Aorta (tissue), 5 donors: ENCODE measurements at regions not wholly inside any gene's neighbourhood (a gene's known extent, or its start where the extent isn't known, plus 50 kb on each side); places are given as distances from the start of the nearest gene placed in this dataset.

Experiments used
- ATAC-seq: fragments of 200-7000 bp; cut with Tn5 transposase; one replicate; pipeline ENCODE4 v1.9.1; 2022; ENCODE audit warnings: moderate library complexity; ENCODE audit not compliant: low FRiP score
- DNase-seq, 2 donors: peaks; one replicate each; pipeline ENCODE4 v3.0.0-alpha.2; 2020
- H3K27ac ChIP-seq, 2 donors: one replicate each; pipeline ENCODE4 v1.5.1; 2013; ENCODE audit warnings: low read length in 2 of 2, mild to moderate bottlenecking in 2 of 2, moderate library complexity in 2 of 2, control low read depth in 1 of 2, inconsistent platforms in 1 of 2, low read depth in 1 of 2
- H3K27me3 ChIP-seq, 2 donors: one replicate each; pipeline ENCODE4 v1.6.1; 2013; ENCODE audit warnings: control low read depth in 1 of 2, low read length in 1 of 2, mild to moderate bottlenecking in 1 of 2, moderate library complexity in 1 of 2; ENCODE audit not compliant: insufficient read depth in 2 of 2, control insufficient read depth in 1 of 2
- H3K36me3 ChIP-seq, 2 donors: one replicate each; pipeline ENCODE4 v1.6.1; 2013; ENCODE audit warnings: control low read depth in 1 of 2, low read length in 1 of 2, mild to moderate bottlenecking in 1 of 2; ENCODE audit not compliant: insufficient read depth in 2 of 2, control insufficient read depth in 1 of 2
- H3K4me1 ChIP-seq, 2 donors: one replicate each; pipeline ENCODE4 v1.6.1; 2013; ENCODE audit warnings: low read length in 2 of 2, control low read depth in 1 of 2, mild to moderate bottlenecking in 1 of 2, moderate library complexity in 1 of 2; ENCODE audit not compliant: insufficient read depth in 2 of 2, control insufficient read depth in 1 of 2
- H3K4me3 ChIP-seq, 2 donors: one replicate each; pipeline ENCODE4 v1.5.1; 2013; ENCODE audit warnings: low read length in 2 of 2, control low read depth in 1 of 2, mild to moderate bottlenecking in 1 of 2
- H3K9me3 ChIP-seq: one replicate; pipeline ENCODE4 v1.6.1; 2013; ENCODE audit warnings: mild to moderate bottlenecking, low read length; ENCODE audit not compliant: control insufficient read depth
- WGBS, 2 donors: extraction: QIAGEN DNeasy Blood & Tissue Kit; methylation state at CpG; one replicate each; pipeline ENCODE4 v1.1.7; 2013; 5-methylcytosine and 5-hydroxymethylcytosine counted together
- intact Hi-C, 2 donors: fragments of 100-400 bp; cut with DNase I; formaldehyde crosslinking; loops; one replicate each; pipeline versions ENCODE4 v1.14.2 to v1.15.0; 2022
- donor health status: healthy with polysubstance abuse.
- donor health status: Bipolar disorder and iron deficiency.
- donor health status: DM: no; HTN: no; CAD: no.
- donor health status: DM: no; HTN: no; CAD: no.
- donor health status: DM: yes; HTN: yes; CAD: no.

- Histone ChIP-seq H3K27ac (no peak overlapping the region), H3K4me1 (peaks cover 0 to 3% of the 10 kb centered on the region in 2 donors), H3K4me3 (no peak overlapping the region), H3K36me3 (no peaks in the 10 kb centered on the region), H3K9me3 (no peaks in the 10 kb centered on the region), H3K27me3 (no peaks in the 10 kb centered on the region)
- 96 to 99% methylated on average over 1 of the region's 1 CpG for WGBS, 2 donors
- ATAC-seq (no peak), DNase-seq (no peak)
- intact Hi-C loops: no loop called here
Observed at GRCh38 chr12:23174917-23175316, 549.9 kb downstream of the ETNK1 start.

- ATAC-seq: no peak
- Histone ChIP-seq H3K27ac (no peak overlapping the region), H3K36me3 (no peaks in the 10 kb centered on the region), H3K27me3 (no peaks in the 10 kb centered on the region), H3K9me3 (no peaks in the 10 kb centered on the region), H3K4me3 (no peak overlapping the region), H3K4me1 (no peaks in the 10 kb centered on the region)
- DNase-seq: no peak
- intact Hi-C loops: no loop called here
- 80 to 82% methylated on average over 3 of the region's 3 CpGs for WGBS, 2 donors
Observed at GRCh38 chr12:23185346-23185745, 560.4 kb downstream of the ETNK1 start.

GRCh38 chr12:23186950-23187349 is 562.0 kb downstream of the ETNK1 start:
- no peak for ATAC-seq
- H3K27me3 ChIP-seq: no peaks in the 10 kb centered on the region

DNA sequence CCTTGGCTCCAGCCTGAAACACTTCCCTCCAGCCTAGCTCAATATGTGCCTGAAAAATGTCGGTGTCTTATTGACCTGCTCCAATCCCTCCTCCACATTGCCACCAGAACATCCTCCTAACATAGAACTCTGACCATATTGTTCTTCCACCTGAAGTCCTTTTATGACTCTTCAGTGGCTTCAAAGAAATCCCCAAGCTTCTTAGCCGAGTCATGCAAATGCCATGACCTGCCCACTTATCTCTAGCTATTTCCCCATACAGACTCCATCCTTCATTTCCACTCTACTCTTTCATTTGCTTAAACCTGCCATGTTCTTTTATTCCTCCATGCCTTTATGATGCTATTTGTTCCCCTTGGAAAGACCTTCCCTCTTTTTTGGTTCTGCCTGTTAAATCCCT is 568.6 kb downstream of the ETNK1 start:
- ATAC-seq (no peak), DNase-seq (no peak)
- WGBS, 2 donors: 96 to 100% methylated on average over 2 of the region's 2 CpGs
- no peaks in the 10 kb centered on the region for H3K9me3 ChIP-seq
- no peaks in the 10 kb centered on the region for H3K36me3 ChIP-seq
- H3K4me1 ChIP-seq: peaks cover 2 to 3% of the 10 kb centered on the region in 2 donors
- intact Hi-C loops: loop anchor here in 1 of 2 donors (10.0 kb wide), 3 partner anchors 109 to 479 kb away; no protein-coding TSS in a partner anchor
- H3K27ac ChIP-seq: no peak overlapping the region
- H3K27me3 ChIP-seq: no peaks in the 10 kb centered on the region
- H3K4me3 ChIP-seq: no peak overlapping the region

More at GRCh38 chr12:23186950-23187349, 562.0 kb downstream of the ETNK1 start:
- no peak overlapping the region for H3K4me3 ChIP-seq
- no peaks in the 10 kb centered on the region for H3K4me1 ChIP-seq
- H3K9me3 ChIP-seq: no peaks in the 10 kb centered on the region
- DNase-seq: no peak
- no peak overlapping the region for H3K27ac ChIP-seq
- no peaks in the 10 kb centered on the region for H3K36me3 ChIP-seq
- intact Hi-C loops: no loop called here

DNA sequence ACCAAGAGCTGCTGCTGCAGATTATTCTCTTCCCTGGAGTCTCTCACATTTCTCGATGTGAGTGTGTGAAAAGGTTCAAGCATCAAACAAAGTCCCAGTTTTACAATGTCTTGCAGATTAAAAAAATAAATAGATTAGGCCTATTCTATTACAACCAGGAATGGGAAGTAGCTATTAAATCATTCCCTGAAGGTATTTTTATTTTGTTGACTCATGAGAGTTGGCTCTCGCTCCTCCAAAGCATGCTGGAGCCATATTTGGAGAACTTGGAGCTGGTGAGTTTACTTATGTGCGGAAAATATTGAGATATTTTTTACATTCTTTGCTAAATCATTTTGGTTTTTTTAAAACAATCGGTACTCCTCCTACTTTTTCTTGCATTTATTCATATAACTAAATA is 572.3 kb downstream of the ETNK1 start:
- WGBS, 2 donors: 2 to 6% methylated on average over 4 of the region's 4 CpGs
- intact Hi-C loops: loop anchor here in 1 of 2 donors (5.0 to 10.0 kb wide), 4 partner anchors 112 to 482 kb away; no protein-coding TSS in a partner anchor

GRCh38 chr12:23202728-23203127 is 577.8 kb downstream of the ETNK1 start:
- Histone ChIP-seq H3K27ac (no peak overlapping the region), H3K4me1 (peaks cover 0 to 3% of the 10 kb centered on the region in 2 donors), H3K9me3 (no peaks in the 10 kb centered on the region), H3K27me3 (no peaks in the 10 kb centered on the region), H3K4me3 (no peak overlapping the region), H3K36me3 (no peaks in the 10 kb centered on the region)
- DNase-seq (no peak), ATAC-seq (no peak)
- intact Hi-C loops: loop anchor here (5.0 to 10.0 kb wide), 3 partner anchors 155 to 822 kb away; partner anchors contain the start of gene SOX5 (in 1 of the 2)
- WGBS, 2 donors: 82 to 91% methylated on average over 4 of the region's 4 CpGs

More for the DNA sequence above, 572.3 kb downstream of the ETNK1 start:
- peak; percentile 84 for ATAC-seq
- peak overlapping the region in 1 of 2 donors; percentile 67 for H3K27ac ChIP-seq
- no peaks in the 10 kb centered on the region for H3K36me3 ChIP-seq
- H3K4me1 ChIP-seq: peaks cover 2 to 3% of the 10 kb centered on the region in 2 donors
- H3K9me3 ChIP-seq: no peaks in the 10 kb centered on the region
- peak overlapping the region in 1 of 2 donors; percentile 10 for H3K4me3 ChIP-seq
- DNase-seq: no peak
- no peaks in the 10 kb centered on the region for H3K27me3 ChIP-seq

GRCh38 chr12:23204933-23205778 is 580.2 kb downstream of the ETNK1 start:
- WGBS, 2 donors: 27 to 29% methylated on average over 3 of the region's 3 CpGs
- peaks cover 2% of the 10 kb centered on the region for H3K9me3 ChIP-seq
- H3K4me1 ChIP-seq: no peaks in the 10 kb centered on the region
- no peaks in the 10 kb centered on the region for H3K27me3 ChIP-seq
- no peak for DNase-seq
- intact Hi-C loops: loop anchor here (5.0 to 10.0 kb wide), 4 partner anchors 147 to 820 kb away; partner anchors contain the start of gene SOX5 (in 1 of the 2)
- peak; percentile 81 for ATAC-seq
- H3K36me3 ChIP-seq: no peaks in the 10 kb centered on the region
- no peak overlapping the region for H3K4me3 ChIP-seq
- H3K27ac ChIP-seq: no peak overlapping the region

GRCh38 chr12:23209793-23210192 is 584.8 kb downstream of the ETNK1 start:
- peaks cover 5% of the 10 kb centered on the region for H3K9me3 ChIP-seq
- H3K36me3 ChIP-seq: peaks cover 0 to 2% of the 10 kb centered on the region in 2 donors
- no peaks in the 10 kb centered on the region for H3K27me3 ChIP-seq
- DNase-seq: no peak
- ATAC-seq: no peak
- H3K4me1 ChIP-seq: peaks cover 3 to 4% of the 10 kb centered on the region in 2 donors
- WGBS, 2 donors: 97 to 99% methylated on average over 2 of the region's 2 CpGs
- no peak overlapping the region for H3K27ac ChIP-seq
- no peak overlapping the region for H3K4me3 ChIP-seq
- intact Hi-C loops: loop anchor here (5.0 to 10.0 kb wide), 4 partner anchors 143 to 815 kb away; partner anchors contain the start of gene SOX5 (in 1 of the 2)
